HEK293 (cell line): ENCODE measurements at regions not wholly inside any gene's neighbourhood (a gene's known extent, or its start where the extent isn't known, plus 50 kb on each side); places are given as distances from the start of the nearest gene placed in this dataset.
"Not testable (repeated sequence)": the region's sequence is repeated elsewhere in the genome, so short reads cannot be mapped to it uniquely, and the experiment has no call there.

Experiments used
- MYNN ChIP-seq: fragments of 450-650 bp; formaldehyde crosslinking; IDR thresholded peaks from 2 replicates; pipeline ENCODE4 v1.5.1; 2016; ENCODE audit warnings: missing biosample characterization, missing genetic modification characterization, borderline replicate concordance
- ZNF473 ChIP-seq: fragments of 450-650 bp; formaldehyde crosslinking; IDR thresholded peaks from 2 replicates; pipeline ENCODE4 v1.5.1; 2017; ENCODE audit warnings: missing biosample characterization, missing genetic modification characterization
- TF ChIP-seq, protein P1 (sequence below): fragments of 450-650 bp; formaldehyde crosslinking; IDR thresholded peaks from 2 replicates; pipeline ENCODE4 v1.5.1; 2016; ENCODE audit warnings: missing biosample characterization, missing genetic modification characterization
- TF ChIP-seq, protein P2 (sequence below): fragments of 450-650 bp; IDR thresholded peaks from 2 replicates; pipeline ENCODE4 v1.5.1; 2018; ENCODE audit warnings: missing biosample characterization, missing genetic modification characterization
- TF ChIP-seq, protein P3 (sequence below): fragments of 450-650 bp; formaldehyde crosslinking; IDR thresholded peaks from 2 replicates; pipeline ENCODE4 v1.5.1; 2016; ENCODE audit warnings: missing biosample characterization, missing genetic modification characterization

DNA sequence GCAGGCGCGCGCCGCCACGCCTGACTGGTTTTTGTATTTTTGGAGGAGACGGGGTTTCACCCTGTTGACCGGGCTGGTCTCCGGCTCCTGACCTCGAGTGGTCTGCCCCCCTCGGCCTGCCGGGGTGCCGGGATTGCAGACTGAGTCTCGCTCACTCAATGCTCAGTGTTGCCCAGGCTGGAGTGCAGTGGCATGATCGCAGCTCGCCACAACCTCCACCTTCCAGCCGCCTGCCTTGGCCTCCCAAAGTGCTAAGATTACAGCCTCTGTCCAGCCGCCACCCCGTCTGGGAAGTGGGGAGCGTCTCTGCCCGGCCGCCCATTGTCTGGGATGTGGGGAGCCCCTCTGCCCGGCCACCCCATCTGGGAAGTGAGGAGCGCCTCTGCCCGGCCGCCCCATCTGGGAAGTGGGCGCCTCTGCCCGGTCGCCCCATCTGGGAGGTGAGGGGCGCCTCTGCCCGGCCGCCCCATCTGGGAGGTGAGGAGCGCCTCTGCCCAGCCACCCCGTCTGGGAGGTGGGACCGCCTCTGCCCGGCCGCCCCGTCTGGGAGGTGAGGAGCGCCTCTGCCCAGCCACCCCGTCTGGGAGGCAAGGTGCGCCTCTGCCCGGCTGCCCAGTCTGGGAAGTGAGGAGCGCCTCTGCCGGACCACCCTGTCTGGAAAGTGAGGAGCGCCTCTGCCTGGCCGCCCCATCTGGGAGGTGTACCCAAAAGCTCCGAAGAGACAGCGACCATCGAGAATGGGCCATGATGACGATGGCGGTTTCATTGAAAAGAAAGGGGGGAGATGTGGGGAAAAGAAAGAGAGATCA is 187.7 kb upstream of the OR13F1 start:
- TF ChIP-seq, protein P1, sequence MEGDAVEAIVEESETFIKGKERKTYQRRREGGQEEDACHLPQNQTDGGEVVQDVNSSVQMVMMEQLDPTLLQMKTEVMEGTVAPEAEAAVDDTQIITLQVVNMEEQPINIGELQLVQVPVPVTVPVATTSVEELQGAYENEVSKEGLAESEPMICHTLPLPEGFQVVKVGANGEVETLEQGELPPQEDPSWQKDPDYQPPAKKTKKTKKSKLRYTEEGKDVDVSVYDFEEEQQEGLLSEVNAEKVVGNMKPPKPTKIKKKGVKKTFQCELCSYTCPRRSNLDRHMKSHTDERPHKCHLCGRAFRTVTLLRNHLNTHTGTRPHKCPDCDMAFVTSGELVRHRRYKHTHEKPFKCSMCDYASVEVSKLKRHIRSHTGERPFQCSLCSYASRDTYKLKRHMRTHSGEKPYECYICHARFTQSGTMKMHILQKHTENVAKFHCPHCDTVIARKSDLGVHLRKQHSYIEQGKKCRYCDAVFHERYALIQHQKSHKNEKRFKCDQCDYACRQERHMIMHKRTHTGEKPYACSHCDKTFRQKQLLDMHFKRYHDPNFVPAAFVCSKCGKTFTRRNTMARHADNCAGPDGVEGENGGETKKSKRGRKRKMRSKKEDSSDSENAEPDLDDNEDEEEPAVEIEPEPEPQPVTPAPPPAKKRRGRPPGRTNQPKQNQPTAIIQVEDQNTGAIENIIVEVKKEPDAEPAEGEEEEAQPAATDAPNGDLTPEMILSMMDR (tag by site-specific recombination): not testable (repeated sequence)
- TF ChIP-seq, protein P2, sequence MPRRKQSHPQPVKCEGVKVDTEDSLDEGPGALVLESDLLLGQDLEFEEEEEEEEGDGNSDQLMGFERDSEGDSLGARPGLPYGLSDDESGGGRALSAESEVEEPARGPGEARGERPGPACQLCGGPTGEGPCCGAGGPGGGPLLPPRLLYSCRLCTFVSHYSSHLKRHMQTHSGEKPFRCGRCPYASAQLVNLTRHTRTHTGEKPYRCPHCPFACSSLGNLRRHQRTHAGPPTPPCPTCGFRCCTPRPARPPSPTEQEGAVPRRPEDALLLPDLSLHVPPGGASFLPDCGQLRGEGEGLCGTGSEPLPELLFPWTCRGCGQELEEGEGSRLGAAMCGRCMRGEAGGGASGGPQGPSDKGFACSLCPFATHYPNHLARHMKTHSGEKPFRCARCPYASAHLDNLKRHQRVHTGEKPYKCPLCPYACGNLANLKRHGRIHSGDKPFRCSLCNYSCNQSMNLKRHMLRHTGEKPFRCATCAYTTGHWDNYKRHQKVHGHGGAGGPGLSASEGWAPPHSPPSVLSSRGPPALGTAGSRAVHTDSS (tag by site-specific recombination): not testable (repeated sequence)
- not testable (repeated sequence) for TF ChIP-seq MYNN, ZNF473 (tag by site-specific recombination)
- TF ChIP-seq, protein P3, sequence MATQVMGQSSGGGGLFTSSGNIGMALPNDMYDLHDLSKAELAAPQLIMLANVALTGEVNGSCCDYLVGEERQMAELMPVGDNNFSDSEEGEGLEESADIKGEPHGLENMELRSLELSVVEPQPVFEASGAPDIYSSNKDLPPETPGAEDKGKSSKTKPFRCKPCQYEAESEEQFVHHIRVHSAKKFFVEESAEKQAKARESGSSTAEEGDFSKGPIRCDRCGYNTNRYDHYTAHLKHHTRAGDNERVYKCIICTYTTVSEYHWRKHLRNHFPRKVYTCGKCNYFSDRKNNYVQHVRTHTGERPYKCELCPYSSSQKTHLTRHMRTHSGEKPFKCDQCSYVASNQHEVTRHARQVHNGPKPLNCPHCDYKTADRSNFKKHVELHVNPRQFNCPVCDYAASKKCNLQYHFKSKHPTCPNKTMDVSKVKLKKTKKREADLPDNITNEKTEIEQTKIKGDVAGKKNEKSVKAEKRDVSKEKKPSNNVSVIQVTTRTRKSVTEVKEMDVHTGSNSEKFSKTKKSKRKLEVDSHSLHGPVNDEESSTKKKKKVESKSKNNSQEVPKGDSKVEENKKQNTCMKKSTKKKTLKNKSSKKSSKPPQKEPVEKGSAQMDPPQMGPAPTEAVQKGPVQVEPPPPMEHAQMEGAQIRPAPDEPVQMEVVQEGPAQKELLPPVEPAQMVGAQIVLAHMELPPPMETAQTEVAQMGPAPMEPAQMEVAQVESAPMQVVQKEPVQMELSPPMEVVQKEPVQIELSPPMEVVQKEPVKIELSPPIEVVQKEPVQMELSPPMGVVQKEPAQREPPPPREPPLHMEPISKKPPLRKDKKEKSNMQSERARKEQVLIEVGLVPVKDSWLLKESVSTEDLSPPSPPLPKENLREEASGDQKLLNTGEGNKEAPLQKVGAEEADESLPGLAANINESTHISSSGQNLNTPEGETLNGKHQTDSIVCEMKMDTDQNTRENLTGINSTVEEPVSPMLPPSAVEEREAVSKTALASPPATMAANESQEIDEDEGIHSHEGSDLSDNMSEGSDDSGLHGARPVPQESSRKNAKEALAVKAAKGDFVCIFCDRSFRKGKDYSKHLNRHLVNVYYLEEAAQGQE (tag by site-specific recombination): not testable (repeated sequence)
